Colon (tissue), 2 donors: ENCODE measurements at regions not wholly inside any gene's neighbourhood (a gene's known extent, or its start where the extent isn't known, plus 50 kb on each side); places are given as distances from the start of the nearest gene placed in this dataset.
"Not testable (repeated sequence)": the region's sequence is repeated elsewhere in the genome, so short reads cannot be mapped to it uniquely, and the experiment has no call there.

Source experiments
- FAIRE-seq: peaks from 2 replicates; lab custom pipeline; 2012; peaks lifted over from hg19 to GRCh38; lab: Jason Lieb, UNC
- donor health status: control.
- donor health status: control.

GRCh38 chr2:14445670-14446069 lies 186.8 kb upstream of the LRATD1 start:
- FAIRE-seq, result no peak

GRCh38 chr2:14448340-14448739 lies 184.2 kb upstream of the LRATD1 start:
- no peak for FAIRE-seq

DNA sequence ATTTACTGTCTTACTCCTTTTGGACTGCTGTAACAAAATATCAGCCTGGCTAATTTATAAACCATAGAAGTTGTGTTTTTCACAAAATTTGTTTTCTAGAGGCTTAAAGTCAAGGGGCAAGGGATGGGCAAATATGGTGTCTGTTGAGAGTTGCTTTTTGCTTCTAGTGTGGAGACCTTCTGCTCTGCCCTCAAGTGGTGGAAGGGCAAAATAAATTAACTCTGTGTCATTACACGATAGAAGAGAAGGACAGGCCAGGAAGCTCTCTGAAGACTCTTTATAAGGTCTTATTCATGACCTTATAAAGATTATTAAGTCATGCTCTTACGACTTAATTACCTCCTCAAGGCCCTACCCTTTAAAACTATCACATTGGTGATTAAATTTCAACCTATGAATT lies 181.2 kb upstream of the LRATD1 start:
- FAIRE-seq, result no peak

DNA sequence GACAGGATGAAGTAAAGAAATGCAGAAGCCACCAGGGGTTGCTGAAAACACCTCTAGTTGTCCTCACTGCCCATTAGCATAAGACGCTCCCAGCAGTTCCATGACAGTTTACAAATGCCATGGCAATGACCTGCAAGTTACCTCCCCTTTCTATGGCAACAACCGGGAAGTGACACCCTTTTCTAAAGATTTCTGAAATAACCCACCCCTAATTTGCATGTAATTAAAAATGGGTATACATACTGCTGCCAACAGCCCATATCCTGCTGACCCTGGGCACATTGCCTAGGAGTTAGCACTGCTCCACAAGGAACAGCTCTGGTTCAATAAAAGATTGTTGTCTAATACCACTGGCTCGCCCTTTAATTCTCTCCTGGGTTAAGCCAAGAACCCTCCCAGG lies 178.3 kb upstream of the LRATD1 start:
- no peak for FAIRE-seq

DNA sequence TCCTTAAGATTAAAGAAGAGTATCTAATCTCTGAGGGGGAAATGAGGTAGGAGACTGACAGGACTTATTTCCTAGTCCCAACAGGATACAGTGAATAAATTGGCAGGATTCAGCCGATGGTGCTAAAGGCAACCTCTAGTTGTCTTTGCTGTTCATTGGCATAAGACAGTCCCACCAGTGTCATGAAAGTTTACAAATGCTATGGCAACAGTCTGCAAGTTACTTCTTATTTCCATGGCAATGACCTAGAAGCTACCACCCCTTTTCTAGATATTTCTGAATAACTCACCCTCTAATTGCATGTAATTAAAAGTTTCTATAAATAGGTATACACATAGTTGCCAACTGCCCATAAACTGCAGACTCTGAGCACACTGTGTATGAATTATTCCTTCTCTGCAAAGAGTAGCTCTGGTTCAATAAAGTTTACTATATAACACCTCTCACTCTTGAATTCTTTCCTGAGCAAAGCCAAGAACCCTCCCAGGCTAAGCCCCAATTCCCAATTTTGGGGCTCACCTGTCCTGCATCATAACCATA lies 172.7 kb upstream of the LRATD1 start:
- no peak for FAIRE-seq

- no peak for FAIRE-seq
Measured at GRCh38 chr2:14475994-14476393, 156.5 kb upstream of the LRATD1 start.

DNA sequence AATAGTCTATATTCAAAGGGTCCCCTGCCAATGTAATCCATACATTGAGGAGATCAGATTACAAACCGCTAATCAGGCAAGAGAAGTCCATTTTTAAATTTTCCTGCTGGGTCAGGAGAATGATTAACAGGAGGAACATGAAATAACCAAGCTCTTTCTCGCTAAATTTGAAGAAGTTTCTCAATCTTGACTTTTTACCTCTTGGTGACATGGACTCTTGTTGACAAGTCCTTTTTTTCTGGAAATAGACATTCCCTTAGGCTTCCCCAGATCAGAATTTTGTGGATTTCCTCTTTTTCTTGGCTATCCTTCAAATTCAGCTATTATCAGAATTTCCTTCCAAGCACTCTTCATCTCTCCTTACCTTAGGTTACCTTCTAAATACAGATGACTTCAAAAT lies 153.0 kb upstream of the LRATD1 start:
- FAIRE-seq, result no peak

DNA sequence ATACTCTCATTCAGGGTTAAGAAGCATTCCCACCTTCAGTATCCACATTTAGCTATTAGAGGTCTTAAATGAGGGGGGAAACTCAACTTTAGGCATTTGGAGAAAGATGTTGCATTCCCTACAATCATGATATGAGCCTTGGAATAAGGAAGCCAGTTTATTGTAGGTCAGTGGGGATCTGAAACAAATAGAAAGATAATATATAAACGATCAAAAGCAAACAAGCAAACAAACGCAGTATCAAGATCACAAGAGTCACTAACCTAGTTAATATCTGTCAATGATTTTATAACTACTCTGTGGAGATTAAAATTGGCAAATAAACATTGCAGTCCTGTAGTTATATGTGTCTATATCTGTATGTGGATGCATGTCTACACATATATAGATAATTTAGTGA lies 152.4 kb upstream of the LRATD1 start:
- no peak for FAIRE-seq

- FAIRE-seq, result no peak
Measured at GRCh38 chr2:14480906-14481305, 151.6 kb upstream of the LRATD1 start.

GRCh38 chr2:14492920-14493503 lies 139.5 kb upstream of the LRATD1 start:
- FAIRE-seq, result no peak

DNA sequence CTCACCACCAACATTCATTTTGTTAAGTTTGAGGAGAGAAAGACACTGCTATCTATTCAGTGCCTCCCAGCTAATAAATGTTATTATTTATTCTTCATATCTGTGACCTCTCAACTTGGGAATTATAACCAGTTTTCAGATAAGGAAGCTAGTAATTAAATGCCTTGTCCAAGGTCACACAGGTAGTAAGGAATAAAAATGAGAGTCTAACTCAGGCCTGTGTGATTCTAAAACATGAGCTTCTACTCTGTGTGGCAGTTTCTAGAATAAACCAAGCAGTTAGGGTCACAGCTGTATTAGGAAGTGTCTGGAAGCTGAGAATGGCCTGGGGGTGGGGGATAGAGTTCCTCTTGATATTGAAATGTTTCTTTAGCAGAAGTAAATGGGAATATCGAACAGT lies 137.8 kb upstream of the LRATD1 start:
- FAIRE-seq, result no peak

DNA sequence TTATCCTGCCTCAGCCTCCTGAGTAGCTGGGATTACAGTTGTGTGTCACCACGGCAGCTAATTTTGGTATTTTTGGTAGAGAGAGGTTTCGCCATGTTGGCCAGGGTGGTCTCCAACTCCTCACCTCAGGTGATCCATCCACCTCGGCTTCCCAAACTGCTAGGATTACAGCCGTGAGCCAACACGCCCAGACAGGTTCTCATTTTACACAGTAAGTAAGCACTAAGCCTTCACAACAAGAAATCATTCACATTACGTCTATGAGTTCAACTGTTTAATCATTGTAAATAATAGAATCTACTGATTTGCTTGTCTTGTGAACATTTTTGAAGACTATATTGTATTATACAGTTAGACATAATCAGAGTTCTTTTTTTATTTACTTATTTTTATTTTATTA lies 131.5 kb upstream of the LRATD1 start:
- no peak for FAIRE-seq

- FAIRE-seq, result not testable (repeated sequence)
Measured at GRCh38 chr2:14506955-14507354, 125.6 kb upstream of the LRATD1 start.

- no peak for FAIRE-seq
Measured at GRCh38 chr2:14511541-14511940, 121.0 kb upstream of the LRATD1 start.

DNA sequence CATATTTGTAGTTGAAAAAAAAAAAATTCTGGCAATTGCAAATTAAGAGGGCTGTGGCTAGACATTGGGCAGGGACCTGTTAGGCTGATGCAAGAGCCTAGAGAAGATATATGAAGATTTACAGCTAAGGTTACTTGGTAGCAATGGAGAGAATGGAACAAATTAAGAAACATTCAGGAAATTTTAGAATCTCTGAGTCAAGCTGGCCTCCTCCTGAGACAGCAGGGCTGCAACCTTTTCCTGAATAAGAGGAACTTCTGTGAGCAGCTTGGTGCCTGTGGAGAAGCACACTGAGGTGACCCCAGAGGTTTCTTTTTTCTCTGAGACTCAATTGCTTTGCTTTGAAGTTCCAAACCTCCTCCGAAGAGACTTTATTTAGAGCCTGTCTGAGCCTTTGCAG lies 118.6 kb upstream of the LRATD1 start:
- no peak for FAIRE-seq

GRCh38 chr2:14516844-14517243 lies 115.7 kb upstream of the LRATD1 start:
- FAIRE-seq, result no peak

- FAIRE-seq, result no peak
Measured at GRCh38 chr2:14517731-14518130, 114.8 kb upstream of the LRATD1 start.

GRCh38 chr2:14520385-14520945 lies 112.1 kb upstream of the LRATD1 start:
- FAIRE-seq, result no peak

- no peak for FAIRE-seq
Measured at GRCh38 chr2:14524041-14524802, 108.3 kb upstream of the LRATD1 start.

DNA sequence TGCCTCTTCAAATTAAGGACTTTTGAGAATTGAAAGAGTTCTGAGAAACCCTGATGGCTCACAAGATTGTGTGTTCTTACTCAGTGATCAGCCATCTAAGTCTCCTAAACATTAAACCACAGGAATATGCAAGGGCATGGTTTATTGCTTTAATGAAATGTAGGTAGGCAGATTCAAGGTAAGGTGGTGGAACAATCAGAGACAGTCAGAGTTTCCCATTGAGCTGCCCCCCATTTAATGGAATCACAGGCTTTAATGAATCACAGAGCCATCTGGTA lies 107.8 kb upstream of the LRATD1 start:
- no peak for FAIRE-seq

DNA sequence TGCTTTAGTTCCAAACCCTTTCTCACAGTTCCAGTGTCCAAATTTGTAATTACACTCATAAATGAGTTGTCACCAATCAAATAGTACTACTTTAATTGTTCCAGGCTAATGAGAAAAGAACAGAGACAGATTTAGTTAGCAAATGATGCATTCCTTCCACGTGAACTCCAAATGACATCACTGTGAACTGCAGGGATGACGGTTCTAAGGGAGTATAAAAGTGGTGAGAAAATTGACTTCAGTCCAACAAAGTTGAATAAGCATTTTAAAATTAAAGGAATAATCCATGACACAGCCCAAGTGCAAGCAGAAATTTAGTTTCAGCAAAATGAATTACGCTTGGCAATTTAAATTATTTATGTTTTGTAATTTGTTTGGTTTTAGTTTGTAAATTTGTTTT lies 102.0 kb upstream of the LRATD1 start:
- no peak for FAIRE-seq

DNA sequence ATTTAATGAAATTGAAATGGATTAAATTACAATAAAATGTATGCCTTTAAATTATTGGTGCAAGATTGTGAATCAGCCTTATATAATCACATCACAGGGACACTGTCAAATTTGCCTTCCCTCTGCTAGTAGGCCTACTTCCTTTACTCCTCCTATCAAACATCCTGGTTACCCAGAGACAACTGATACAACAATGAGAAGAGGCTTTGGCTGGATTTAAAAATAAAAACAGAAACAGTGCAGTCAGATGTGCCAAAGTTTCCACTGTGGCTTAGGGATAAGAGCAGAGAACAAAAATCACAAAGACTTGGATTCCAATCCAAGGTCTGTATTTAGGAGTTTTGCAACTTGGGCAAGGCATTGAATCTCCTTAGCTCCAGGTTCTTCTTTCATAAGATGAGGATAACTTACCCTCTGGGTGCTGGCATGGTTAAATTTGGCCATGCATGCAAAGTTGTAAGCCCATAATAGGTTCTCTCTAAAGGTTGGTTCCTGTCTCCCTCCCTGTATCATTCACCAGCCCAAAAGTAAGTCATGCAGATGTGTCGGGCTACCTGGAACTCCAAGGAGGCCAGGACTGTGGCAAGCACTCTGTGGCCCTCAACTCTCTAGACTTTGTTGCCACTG lies 99.3 kb upstream of the LRATD1 start:
- no peak for FAIRE-seq

- no peak for FAIRE-seq
Measured at GRCh38 chr2:14535156-14535555, 97.4 kb upstream of the LRATD1 start.
